ENCODE measurements at regions not wholly inside any gene's neighbourhood (a gene's known extent, or its start where the extent isn't known, plus 50 kb on each side); places are given as distances from the start of the nearest gene placed in this dataset.

DNA sequence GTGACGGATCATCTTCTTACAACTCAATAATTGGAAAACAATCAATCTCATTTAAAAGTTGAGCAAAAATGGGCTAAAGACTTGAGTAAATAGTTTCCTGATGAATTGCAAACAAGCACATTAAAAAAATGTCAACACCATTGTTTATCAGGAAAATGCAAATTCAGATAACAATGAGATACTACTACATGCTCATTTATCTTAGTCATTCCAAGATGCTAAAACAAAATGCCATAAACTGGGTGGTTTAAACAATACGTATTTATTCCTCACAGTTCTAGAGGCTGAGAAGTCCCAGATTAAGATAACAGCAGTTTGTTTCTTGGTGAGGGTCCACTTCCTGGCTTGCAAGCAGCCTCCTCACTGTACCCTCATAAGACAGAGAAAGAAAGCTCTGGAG, 359.6 kb downstream of the NR4A2 start:
- TF ChIP-seq, protein P1, sequence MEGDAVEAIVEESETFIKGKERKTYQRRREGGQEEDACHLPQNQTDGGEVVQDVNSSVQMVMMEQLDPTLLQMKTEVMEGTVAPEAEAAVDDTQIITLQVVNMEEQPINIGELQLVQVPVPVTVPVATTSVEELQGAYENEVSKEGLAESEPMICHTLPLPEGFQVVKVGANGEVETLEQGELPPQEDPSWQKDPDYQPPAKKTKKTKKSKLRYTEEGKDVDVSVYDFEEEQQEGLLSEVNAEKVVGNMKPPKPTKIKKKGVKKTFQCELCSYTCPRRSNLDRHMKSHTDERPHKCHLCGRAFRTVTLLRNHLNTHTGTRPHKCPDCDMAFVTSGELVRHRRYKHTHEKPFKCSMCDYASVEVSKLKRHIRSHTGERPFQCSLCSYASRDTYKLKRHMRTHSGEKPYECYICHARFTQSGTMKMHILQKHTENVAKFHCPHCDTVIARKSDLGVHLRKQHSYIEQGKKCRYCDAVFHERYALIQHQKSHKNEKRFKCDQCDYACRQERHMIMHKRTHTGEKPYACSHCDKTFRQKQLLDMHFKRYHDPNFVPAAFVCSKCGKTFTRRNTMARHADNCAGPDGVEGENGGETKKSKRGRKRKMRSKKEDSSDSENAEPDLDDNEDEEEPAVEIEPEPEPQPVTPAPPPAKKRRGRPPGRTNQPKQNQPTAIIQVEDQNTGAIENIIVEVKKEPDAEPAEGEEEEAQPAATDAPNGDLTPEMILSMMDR (IDR thresholded peaks at IDR 0.05): no peak

DNA sequence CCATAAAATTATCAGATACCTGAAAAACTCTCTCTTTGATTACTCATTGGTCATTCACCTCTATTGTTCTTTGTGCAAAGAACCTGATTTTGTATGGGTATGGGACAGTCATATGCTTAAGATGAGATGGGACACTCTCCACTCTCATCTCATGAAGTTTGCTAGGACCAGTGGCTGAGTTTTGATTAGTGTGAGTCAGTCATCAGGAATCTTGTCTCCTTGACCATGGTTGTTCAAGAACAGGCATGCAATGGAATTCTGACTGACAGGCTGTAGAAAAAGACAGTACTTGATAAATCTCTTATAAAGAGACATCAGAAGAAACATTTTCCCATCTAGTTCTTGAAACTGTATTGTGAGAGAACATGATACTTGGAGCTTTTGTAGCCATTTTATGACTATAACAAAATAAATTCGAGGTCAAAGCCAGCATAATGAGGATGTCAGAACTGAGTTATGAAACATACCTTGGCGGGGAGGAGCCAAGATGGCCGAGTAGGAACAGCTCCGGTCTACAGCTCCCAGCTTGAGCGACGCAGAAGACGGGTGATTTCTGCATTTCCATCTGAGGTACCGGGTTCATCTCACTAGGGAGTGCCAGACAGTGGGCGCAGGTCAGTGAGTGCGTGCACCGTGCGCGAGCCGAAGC, 367.0 kb downstream of the NR4A2 start:
- TF ChIP-seq, protein P1 (IDR thresholded peaks at IDR 0.05): no peak

DNA sequence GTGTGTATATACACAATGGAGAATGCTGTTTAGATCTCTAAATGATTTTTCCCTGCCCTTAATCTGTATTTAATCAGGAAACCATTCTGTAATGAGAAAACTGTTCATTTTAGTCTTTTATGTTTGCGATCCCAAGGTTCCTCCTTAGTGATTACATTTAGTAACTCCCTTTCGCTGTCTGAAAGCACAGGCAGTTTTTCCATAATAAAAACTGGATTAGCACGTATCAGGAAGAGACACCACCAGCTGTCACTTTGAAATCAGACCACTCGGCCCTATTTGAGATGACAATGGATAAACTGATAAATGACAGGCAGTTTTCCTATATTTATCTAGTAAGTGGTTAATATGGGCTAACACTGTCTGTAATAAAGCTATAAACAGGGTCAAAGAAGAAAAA, 370.9 kb downstream of the NR4A2 start:
- TF ChIP-seq, protein P1 (IDR thresholded peaks at IDR 0.05): no peak

DNA sequence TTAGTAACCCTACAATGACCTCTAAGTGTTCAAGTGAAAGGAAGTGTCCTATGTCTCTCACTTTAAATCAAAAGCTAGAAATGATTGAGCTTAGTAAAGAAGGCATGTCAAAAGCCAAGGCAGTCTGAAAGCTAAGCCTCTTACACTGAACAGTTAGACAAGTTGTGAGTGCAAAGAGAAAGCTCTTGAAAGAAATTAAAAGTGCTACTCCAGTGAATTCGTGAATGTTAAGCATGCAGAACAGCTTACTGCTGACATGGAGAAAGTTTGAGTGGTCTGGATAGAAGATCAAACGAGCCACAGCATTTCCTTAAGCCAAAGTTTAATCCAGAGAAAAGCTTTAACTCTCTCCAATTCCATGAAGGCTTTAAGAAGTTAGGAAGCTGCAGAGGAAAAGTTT, 373.7 kb downstream of the NR4A2 start:
- TF ChIP-seq, protein P1 (IDR thresholded peaks at IDR 0.05): no peak

DNA sequence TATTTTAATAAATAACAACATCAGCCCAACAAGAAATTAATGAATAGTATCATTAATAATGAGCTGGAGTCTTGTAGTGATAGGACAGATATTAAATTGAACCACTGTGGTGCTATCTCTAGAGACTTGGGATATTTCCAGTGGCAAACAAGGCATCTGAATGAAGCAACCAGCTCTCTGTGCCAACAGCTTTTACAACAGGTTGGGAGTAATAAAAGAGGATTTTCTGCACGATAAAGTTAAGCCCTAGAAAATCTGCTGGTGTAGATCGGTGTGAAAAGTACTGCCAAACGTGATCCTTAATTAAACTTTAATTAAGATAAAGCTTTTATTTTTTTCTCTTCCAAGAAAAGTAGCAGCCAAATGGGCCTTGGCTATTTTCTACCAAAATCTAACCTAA, 385.5 kb downstream of the NR4A2 start:
- TF ChIP-seq, protein P1 (IDR thresholded peaks at IDR 0.05): no peak

DNA sequence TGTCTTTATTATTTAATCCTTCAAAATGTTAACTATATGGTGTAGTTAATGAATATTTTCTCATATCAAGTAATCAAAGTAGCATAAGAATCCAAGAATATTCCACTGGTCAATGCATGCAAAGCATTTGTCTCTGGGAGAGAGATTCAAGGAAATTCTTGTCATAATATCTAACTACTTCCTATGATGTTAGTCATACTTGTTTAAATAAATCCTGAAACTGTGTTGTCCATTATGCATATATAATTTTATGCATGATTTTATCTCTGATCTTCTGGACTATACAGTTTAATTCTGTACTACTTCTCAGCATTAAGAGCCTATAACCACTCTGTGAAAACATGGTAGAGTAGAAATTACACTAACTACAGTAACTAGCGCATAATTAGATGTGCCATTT, 388.3 kb downstream of the NR4A2 start:
- TF ChIP-seq, protein P1 (IDR thresholded peaks at IDR 0.05): no peak

DNA sequence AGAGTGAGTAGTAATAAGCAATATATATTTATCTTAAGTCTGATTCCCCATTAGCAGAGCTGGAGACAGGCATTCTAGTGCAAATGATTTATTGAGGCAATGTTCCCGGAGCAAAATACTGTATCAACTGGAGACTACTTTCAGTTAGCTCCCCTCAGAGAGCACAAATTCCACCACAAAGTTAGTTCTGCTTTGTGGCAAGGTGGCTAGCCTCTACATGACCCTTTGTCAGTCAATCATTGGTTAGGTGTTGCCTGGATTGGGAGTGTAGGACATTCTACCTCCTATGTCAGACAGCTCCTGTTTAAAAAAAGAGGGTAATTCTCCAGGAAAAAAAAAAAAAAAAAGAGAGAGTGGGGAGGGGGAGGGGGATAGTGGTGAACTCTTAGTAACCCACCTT, 402.2 kb downstream of the NR4A2 start:
- TF ChIP-seq, protein P1 (IDR thresholded peaks at IDR 0.05): no peak

DNA sequence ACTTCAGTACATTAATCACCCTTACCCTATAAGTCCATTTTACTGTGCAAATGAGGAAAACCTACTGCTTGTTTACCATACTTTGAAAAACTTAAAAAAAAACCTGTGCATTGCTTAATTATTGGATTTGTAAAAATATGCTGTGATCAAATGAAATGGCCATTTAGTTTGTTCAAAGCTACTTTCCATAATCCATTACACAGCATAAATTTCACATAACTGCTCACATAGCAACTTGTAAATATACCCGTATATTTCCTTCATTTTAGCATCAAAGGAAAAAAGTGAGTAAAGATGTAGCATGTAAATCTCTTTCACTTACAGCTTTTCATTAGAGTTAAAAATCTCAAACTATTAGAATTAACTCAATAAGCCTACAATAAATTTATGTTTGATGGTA, 415.1 kb downstream of the NR4A2 start:
- TF ChIP-seq, protein P1 (IDR thresholded peaks at IDR 0.05): no peak
